HG03108 (cell line): ENCODE measurements at regions not wholly inside any gene's neighbourhood (a gene's known extent, or its start where the extent isn't known, plus 50 kb on each side); places are given as distances from the start of the nearest gene placed in this dataset.
A peak's percentile ranks its signal among the peaks of the same experiment; 100 is the strongest.

Source experiments
- ATAC-seq: cut with Tn5 transposase; IDR thresholded peaks from one replicate; pipeline ENCODE4 v1.9.1; 2021; ENCODE audit warnings: moderate library complexity; ENCODE audit not compliant: unreplicated experiment

GRCh38 chr9:27743490-27743889, 170.2 kb upstream of the C9orf72 start:
- no peak for ATAC-seq

- no peak for ATAC-seq
Observed at GRCh38 chr9:27747450-27747849, 174.2 kb upstream of the C9orf72 start.

GRCh38 chr9:27749838-27750237, 176.6 kb upstream of the C9orf72 start:
- ATAC-seq = no peak

- ATAC-seq = no peak
Observed at GRCh38 chr9:27750566-27750965, 177.3 kb upstream of the C9orf72 start.

- no peak for ATAC-seq
Observed at GRCh38 chr9:27752069-27752468, 178.8 kb upstream of the C9orf72 start.

- ATAC-seq = no peak
Observed at GRCh38 chr9:27755846-27756245, 182.6 kb upstream of the C9orf72 start.

GRCh38 chr9:27756418-27756817, 183.1 kb upstream of the C9orf72 start:
- ATAC-seq = no peak

- no peak for ATAC-seq
Observed at GRCh38 chr9:27763831-27764230, 190.6 kb upstream of the C9orf72 start.

GRCh38 chr9:27765266-27766072, 192.2 kb upstream of the C9orf72 start:
- no peak for ATAC-seq

- no peak for ATAC-seq
Observed at GRCh38 chr9:27766073-27766835, 193.0 kb upstream of the C9orf72 start.

- no peak for ATAC-seq
Observed at GRCh38 chr9:27768781-27769180, 195.5 kb upstream of the C9orf72 start.

GRCh38 chr9:27770541-27770940, 197.3 kb upstream of the C9orf72 start:
- no peak for ATAC-seq

- ATAC-seq = no peak
Observed at GRCh38 chr9:27771803-27772545, 198.7 kb upstream of the C9orf72 start.

GRCh38 chr9:27784847-27785713, 211.8 kb upstream of the C9orf72 start:
- peak; percentile 28 for ATAC-seq

- peak; percentile 73 for ATAC-seq
Observed at GRCh38 chr9:27785714-27786100, 212.4 kb upstream of the C9orf72 start.

GRCh38 chr9:27787891-27788290, 214.6 kb upstream of the C9orf72 start:
- ATAC-seq = no peak

- ATAC-seq = no peak
Observed at GRCh38 chr9:27791311-27791710, 218.0 kb upstream of the C9orf72 start.

- ATAC-seq = no peak
Observed at GRCh38 chr9:27792971-27793689, 219.8 kb upstream of the C9orf72 start.

- ATAC-seq = no peak
Observed at GRCh38 chr9:27799326-27799725, 226.0 kb upstream of the C9orf72 start.

GRCh38 chr9:27800159-27800558, 226.9 kb upstream of the C9orf72 start:
- ATAC-seq = no peak
